ENCODE measurements at regions not wholly inside any gene's neighbourhood (a gene's known extent, or its start where the extent isn't known, plus 50 kb on each side); places are given as distances from the start of the nearest gene placed in this dataset.

DNA sequence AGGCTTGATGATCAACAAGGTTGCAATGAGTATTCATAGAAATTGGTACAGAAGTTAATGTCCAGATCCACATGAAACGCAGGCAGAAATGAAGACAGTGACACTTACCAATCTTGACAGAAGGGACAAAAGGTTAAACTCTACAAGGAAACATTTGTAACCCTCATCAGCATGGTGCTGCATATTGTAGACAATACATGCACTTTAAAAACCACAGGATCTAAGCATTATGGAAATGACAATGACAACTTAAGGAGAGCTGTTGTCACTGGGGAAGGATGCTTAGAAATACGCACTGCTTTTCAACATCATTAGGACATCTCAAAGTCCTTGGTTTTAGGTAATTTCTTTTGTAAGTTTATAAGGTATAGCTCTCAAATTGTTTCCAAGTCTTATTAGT is 130.6 kb downstream of the ATP23 start:
- TF ChIP-seq MAFK (IDR thresholded peaks at IDR 0.05; ENCODE audit: low read depth, low read length), result no peak
- TF ChIP-seq, protein P1, sequence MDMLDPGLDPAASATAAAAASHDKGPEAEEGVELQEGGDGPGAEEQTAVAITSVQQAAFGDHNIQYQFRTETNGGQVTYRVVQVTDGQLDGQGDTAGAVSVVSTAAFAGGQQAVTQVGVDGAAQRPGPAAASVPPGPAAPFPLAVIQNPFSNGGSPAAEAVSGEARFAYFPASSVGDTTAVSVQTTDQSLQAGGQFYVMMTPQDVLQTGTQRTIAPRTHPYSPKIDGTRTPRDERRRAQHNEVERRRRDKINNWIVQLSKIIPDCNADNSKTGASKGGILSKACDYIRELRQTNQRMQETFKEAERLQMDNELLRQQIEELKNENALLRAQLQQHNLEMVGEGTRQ (IDR thresholded peaks at IDR 0.05; ENCODE audit: low read depth, low read length), result no peak
- TF ChIP-seq MAZ (IDR thresholded peaks at IDR 0.05; ENCODE audit: borderline replicate concordance, low read depth, low read length), result no peak
- TF ChIP-seq POLR2A (IDR thresholded peaks at IDR 0.05; ENCODE audit: low read depth, low read length), result no peak
- TF ChIP-seq BHLHE40 (IDR thresholded peaks at IDR 0.05; ENCODE audit: low read depth, low read length), result no peak
- no peak for TF ChIP-seq SMC3 (IDR thresholded peaks at IDR 0.05; ENCODE audit: low read depth, low read length)
- TF ChIP-seq, protein P2, sequence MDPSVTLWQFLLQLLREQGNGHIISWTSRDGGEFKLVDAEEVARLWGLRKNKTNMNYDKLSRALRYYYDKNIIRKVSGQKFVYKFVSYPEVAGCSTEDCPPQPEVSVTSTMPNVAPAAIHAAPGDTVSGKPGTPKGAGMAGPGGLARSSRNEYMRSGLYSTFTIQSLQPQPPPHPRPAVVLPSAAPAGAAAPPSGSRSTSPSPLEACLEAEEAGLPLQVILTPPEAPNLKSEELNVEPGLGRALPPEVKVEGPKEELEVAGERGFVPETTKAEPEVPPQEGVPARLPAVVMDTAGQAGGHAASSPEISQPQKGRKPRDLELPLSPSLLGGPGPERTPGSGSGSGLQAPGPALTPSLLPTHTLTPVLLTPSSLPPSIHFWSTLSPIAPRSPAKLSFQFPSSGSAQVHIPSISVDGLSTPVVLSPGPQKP (IDR thresholded peaks at IDR 0.05; ENCODE audit: borderline replicate concordance, low read depth, low read length), result no peak
- TF ChIP-seq FOS (IDR thresholded peaks at IDR 0.05; ENCODE audit: low read depth, low read length), result no peak
- no peak for TF ChIP-seq CHD1 (IDR thresholded peaks at IDR 0.05; ENCODE audit: low read depth, low read length)
- Histone ChIP-seq H3K4ac (ENCODE audit: low read depth, low read length) (no peak overlapping the region), H2BK20ac (ENCODE audit: low read depth, low read length) (no peak overlapping the region), H3K9me3 (ENCODE audit: control insufficient read depth, insufficient read depth, low read length) (no peaks in the 10 kb centered on the region), H3K27ac (ENCODE audit: insufficient read depth, low read length) (no peak overlapping the region), H2AK9ac (replicated peaks; ENCODE audit: low read depth, low read length, poor library complexity) (no peak overlapping the region), H3K14ac (replicated peaks; ENCODE audit: low read depth, low read length) (no peak overlapping the region), H4K20me1 (ENCODE audit: insufficient read depth, low read length) (no peaks in the 10 kb centered on the region), H2BK15ac (ENCODE audit: low read depth, low read length) (no peak overlapping the region), H3K23ac (ENCODE audit: low read depth, low read length) (no peak overlapping the region), H3K9ac (ENCODE audit: low read depth, low read length) (no peak overlapping the region), H3K79me1 (ENCODE audit: low read depth in 1 of 2, low read length in 2 of 2) (no peaks in the 10 kb centered on the region), H4K91ac (ENCODE audit: insufficient read depth, low read depth, low read length) (no peak overlapping the region), H3K4me3 (ENCODE audit: insufficient read depth, low read depth, low read length) (no peak overlapping the region), H3K9me1 (ENCODE audit: insufficient read depth, low read length) (no peaks in the 10 kb centered on the region), H2BK120ac (ENCODE audit: low read depth, low read length) (no peak overlapping the region), H3K4me1 (ENCODE audit: control insufficient read depth, insufficient read depth, low read length) (peaks cover 9% of the 10 kb centered on the region; the same call in 1 of the 2 replicates), H2AK5ac (ENCODE audit: low read depth, low read length) (no peak overlapping the region), H3K56ac (ENCODE audit: extremely low read depth, insufficient read depth, low read length) (no peak overlapping the region), H3K4me2 (ENCODE audit: low read depth, low read length) (no peak overlapping the region), H2AFZ (replicated peaks; ENCODE audit: low read length, poor library complexity) (no peak overlapping the region), H3K27me3 (ENCODE audit: control insufficient read depth, insufficient read depth, low read length) (no peaks in the 10 kb centered on the region; the same call in 1 of the 2 replicates), H3K18ac (ENCODE audit: low read depth, low read length) (no peak overlapping the region; the same call in 1 of the 2 replicates), H3K36me3 (ENCODE audit: control insufficient read depth, insufficient read depth, low read length) (no peaks in the 10 kb centered on the region), H4K5ac (ENCODE audit: low read depth, low read length) (no peak overlapping the region), H2BK5ac (ENCODE audit: low read depth, low read length, poor library complexity, severe bottlenecking) (no peak overlapping the region), H4K8ac (ENCODE audit: low read depth in 2 of 2, low read length in 2 of 2) (no peak overlapping the region)
- ATAC-seq (ENCODE audit: low read depth) (no peak), DNase-seq (no peak)
- ChIA-PET CTCF (no interaction called here), POLR2A (ENCODE audit: unreplicated experiment) (no interaction called here)
- WGBS, 2 experiments (ENCODE audit: extremely low coverage in 2 of 2, insufficient read length in 1 of 2), result no CpG with 5 or more reads among the region's 2 CpGs
- intact Hi-C loops (cut with micrococcal nuclease), result no loop called here
- in situ Hi-C loops (cut with MboI; ENCODE audit: low sequenced_read_pairs), result no loop called here
- no TSS peak for BruUV-seq (replicated peaks)
- dilution Hi-C loops (cut with HindIII; ENCODE audit: low sequenced_read_pairs, unreplicated experiment), result no loop called here
